HG03432 (cell line): ENCODE measurements at regions not wholly inside any gene's neighbourhood (a gene's known extent, or its start where the extent isn't known, plus 50 kb on each side); places are given as distances from the start of the nearest gene placed in this dataset.
"Not testable (repeated sequence)": the region's sequence is repeated elsewhere in the genome, so short reads cannot be mapped to it uniquely, and the experiment has no call there.

Experiments
- ATAC-seq: cut with Tn5 transposase; IDR thresholded peaks from one replicate; pipeline ENCODE4 v1.9.1; 2021; ENCODE audit warnings: mild to moderate bottlenecking, moderate library complexity; ENCODE audit not compliant: unreplicated experiment

DNA sequence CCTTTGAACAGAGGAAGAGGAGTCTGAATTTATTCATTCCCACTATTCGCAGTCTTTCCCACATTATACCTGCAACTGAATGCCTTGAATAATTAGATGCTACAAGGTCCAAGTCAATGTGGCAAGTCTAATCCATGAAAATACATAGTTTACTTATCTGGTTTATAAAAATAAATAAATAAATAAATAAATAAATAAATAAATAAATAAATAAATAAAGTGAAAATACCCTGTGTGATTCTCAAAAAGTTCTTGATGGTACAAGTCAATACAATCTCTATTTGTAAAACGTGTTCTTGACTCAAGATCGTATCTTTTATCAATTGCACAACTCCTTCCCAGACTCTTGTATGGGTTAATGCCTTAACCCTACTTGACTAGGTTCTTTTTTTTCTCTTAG, 417.7 kb downstream of the ZWINT start:
- no peak for ATAC-seq

DNA sequence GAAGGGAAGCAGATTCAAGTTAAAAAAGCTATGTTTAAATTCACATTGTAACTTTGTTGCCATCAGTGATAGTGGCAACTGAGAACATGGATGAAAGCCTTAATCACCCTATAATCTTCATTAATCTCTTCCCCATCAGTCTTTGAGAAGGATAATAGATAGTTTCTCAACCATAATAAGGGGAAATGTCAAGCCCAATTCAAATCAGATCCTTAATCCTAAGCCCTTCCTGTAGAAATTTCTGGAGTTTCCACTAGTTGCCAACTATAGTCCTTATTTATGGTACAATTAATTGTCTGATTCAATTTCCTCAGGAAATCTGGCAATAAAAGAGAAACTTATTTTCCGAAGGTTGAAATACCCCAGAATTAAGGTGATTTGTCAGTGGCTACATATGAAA, 431.8 kb downstream of the ZWINT start:
- no peak for ATAC-seq

DNA sequence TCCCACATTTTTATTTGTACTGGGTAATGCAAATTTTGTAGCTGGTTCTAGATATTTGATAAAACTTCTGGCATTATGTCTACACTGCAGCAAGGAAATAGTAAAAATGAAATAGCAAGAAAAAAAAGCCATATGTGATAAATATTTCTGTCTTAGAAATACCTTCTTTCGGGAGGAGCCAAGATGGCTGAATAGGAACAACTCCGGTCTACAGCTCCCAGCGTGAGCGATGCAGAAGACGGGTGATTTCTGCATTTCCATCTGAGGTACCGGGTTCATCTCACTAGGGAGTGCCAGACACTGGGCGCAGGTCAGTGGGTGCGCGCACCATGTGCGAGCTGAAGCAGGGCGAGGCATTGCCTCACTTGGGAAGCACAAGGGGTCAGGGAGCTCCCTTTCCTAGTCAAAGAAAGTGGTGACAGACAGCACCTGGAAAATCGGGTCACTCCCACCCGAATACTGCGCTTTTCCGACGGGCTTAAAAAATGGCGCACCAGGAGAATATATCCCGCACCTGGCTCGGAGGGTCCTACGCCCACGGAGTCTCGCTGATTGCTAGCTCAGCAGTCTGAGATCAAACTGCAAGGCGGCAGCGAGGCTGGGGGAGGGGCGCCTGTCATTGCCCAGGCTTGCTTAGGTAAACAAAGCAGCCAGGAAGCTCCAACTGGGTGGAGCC, 461.4 kb downstream of the ZWINT start:
- not testable (repeated sequence) for ATAC-seq

DNA sequence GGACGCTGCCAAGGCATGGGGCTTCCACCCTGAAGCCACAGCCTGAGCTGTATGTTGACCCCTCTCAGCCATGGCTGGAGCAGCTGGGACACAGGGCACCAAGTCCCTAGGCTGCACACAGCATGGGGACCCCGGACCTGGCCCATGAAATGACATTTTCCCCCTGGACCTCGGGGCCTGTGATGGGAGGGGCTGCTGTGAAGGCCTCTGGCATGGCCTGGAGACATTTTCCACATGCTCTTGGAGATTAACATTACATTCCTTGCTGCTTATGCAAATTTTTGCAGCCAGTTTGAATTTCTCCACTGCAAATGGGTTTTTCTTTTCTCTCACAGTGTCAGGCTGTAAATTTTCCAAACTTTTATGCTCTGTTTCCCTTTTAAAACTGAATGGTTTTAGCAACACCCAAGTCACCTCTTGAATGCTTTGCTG, 463.6 kb downstream of the ZWINT start:
- ATAC-seq = no peak

DNA sequence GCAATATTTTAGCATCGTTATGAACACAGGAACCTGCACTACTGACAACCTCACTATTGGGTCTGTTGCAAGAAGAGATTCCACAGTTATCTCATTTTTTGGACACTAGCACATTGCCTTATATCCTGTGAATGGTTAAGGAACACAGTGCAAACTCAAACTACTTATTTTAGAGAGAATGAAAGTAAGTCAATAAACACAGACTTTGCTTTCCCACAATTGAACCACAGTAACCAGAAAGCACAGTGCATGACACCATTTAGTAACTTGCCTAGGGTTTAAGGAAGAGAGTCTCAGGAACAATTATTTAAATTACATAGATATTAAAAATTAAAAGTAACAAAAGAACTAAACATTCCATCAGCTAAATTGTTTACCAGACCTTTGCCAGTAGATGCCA, 468.8 kb downstream of the ZWINT start:
- no peak for ATAC-seq

DNA sequence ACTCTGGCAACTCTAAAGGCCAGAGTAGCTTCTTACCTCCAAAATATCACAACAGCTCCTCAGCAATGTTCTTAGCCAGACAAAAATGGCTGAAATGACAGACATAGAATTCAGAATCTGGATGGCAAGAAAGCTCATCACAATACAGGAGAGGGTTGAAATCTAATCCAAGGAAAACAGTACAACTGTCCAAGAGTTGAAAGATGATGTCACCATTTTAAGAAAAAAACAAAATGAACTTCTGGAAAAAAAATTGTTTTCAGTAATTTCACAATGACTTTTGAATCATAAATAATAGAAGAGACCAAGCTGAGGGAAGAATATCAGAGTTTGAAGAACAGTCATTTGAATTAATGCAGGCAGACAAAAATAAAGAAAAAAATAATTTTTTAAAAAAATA, 479.5 kb downstream of the ZWINT start:
- ATAC-seq = no peak

DNA sequence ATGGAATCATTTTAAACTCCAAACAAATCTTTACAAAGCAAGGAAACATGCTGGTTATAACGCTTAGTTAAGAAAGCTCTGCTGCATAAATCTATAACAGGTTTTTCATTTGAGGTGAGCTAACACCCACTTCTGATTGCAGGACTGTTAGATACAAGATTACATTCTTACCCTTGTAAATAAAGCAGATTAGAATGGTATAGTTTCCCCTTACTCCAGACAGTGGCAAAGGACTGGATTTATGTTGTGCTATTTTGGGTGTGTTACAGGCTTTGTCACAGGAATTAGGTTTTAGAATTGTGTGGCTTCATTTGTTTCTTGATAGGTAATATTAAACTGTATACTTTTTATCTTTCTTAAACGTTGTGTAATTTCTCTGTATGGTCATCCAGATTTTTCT, 487.6 kb downstream of the ZWINT start:
- ATAC-seq = no peak

DNA sequence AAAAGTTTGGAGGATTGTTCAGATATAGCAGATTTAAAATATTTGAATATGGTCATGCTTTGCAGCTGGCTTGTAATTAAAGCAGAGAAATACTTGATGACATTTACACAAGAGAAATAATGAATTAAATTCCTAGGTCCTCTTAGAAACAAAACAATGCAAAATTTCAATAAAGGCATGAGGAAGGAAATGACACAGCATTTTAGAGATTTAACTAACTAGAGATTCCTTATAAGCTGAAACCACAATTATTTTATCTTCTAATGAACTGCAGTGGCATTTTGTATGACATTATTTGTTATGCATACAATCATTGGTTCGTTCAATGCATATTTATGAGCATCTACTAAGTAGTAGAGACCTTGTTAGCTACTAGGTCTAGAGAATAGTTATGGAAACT, 490.9 kb downstream of the ZWINT start:
- no peak for ATAC-seq

DNA sequence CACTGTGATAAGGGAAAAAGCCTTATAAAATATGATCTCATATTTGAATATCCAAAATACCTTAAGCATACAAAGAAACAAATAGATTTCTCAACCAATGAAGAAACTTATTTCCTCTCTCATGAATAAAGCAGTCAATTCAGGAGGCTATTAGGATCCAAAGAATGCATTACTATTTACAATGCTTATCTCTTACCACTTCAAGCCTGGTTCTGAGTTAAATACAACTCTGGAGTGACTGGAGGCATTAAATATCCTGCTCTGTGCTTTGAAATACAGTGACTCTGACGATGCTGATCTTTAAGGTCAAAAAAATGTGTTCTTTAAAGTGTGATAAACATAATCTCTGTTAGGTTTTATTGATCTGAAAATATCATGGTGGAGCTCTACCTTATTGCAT, 493.2 kb downstream of the ZWINT start:
- ATAC-seq = no peak

DNA sequence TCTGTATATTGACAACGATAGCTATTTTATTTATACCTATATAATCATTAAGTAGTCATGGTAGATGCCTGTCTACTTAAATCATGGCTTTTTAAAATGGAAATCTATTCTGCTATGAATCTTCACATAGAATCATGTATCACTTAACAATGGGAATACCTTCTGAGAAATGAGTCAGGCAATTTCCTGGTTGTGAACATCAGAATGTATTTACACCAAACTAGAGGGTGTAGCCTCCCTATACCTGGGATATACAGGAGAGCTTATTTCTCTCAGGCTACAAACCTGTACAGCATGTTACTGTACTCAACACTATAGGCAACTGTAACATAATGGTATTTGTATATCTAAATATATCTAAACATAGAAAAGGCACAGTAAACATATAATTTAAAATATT, 502.3 kb downstream of the ZWINT start:
- no peak for ATAC-seq

DNA sequence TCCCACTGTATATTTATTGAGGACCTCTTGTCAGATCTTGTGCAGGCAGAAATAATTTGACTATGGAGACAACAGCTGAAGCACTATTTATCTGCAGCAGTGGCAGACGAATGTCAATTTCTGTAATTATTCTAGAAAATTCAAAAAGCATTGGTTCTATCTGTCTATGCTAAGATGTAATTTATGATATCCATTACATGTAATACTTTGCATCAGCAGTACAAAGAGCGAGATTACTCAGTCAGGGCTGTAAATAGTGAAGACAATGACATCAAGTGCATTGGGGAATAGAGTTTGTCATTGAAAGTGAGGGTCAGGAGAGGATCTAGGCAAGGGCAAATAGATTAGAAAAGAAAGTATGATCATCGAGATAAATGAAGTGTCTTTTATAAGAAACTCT, 508.2 kb downstream of the ZWINT start:
- ATAC-seq = no peak

DNA sequence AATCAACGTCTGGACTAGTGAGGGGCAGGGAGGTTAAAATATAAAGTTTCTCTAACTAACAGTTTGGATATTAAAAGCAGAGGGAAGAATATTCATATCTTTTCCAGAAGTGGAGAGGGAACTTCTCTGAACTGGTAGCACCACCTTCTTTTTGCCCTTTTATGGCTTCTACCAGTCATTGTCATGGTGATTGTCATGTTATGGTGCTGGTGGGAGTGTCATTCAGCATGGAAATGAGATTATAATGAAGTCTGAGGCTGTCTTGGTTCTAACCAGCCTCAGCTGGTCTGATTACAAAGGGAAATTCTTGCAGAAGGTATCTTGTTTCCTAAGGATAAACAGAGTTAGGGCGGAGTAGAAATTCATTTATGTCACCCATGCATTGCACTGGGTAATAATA, 523.8 kb downstream of the ZWINT start:
- no peak for ATAC-seq

DNA sequence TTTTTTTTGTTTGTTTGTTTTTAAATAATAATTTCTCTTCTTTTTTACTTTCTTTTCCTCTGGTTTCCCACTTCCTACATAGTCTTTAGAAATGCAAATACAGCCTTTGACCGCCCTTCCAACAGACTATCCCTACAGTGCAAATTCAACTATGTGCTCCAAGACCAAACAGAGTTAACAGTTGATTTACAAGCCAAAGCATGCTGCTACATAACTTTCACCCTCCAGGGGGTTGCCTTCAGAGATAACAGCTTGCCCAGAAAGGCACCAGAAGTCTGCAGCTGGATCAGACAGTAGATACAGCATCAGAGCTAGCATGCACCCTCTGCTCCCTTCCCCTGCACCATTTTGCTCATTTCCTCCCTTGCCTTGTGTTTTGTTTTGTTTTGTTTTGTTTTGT, 539.0 kb downstream of the ZWINT start:
- no peak for ATAC-seq

DNA sequence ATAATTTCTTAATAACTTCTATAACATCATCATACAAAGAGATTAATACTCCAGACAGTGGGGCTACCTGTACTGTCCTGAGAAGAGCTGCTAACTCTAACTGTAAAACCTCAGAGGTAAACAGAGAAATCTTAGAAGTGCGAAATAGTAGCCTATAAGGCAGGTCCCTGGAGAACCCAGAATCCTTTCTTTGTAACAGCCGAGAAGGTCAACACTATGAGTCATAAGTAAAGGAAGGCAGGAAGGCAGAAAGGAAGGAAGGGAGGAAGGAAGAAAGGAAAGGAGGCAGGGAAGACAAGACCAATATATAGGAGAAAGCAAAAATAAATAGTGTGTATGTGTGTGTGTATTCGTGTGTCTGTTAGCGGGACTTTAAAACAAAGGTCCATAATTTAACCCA, 540.6 kb downstream of the ZWINT start:
- no peak for ATAC-seq

DNA sequence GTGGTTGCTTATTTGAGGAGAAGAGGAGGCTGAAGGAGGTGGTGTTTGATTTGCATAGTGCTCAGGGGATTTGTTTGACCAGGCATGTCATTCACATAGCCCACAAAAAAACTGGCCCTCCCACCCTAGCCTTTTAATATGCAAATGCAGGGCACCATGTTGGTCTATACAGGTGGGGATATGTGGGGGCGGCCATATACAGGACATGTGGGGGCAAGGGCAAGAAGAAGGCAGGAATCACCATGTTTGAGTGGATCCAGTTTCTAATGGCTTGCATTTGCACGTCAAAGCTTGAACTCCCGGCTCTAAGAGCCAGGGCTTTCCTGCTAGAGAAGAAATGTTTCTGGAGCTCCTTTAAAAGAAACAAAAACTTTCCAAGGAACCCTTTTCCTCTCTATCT, 541.0 kb downstream of the ZWINT start:
- no peak for ATAC-seq

DNA sequence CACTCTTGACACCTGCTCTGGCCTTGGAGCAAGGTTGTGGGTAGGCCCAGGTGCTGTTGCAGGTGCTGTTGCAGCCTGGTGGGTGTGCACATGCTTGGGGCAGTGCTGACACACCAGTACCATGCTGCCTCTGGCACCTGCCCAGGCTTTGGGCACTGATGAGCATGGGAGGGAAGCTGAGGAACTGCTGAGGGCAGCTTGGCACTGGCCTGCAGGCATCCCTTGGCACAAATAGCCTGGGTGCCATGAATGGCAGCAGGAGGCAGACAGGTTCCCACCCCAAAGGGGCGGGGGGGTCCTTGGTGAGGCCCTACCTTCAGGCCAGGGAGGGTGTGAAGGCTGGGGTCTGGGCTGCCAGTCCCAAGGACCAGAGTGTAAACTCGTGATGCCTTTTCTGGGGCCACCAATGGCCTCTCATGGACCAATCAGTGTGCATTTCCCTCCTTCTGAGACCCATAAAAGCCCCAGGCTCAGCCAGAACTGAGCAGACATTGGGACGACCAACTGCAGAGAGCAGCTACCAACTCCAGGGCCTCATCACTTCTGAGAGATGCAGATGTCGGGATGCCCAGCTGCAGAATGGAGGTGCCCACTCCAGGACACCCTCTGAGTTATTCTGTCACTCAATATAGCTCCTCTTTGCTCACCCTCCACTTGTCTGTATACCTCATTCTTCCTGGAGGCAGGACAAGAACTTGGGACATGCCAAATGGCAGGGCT, 547.4 kb downstream of the ZWINT start:
- no peak for ATAC-seq

DNA sequence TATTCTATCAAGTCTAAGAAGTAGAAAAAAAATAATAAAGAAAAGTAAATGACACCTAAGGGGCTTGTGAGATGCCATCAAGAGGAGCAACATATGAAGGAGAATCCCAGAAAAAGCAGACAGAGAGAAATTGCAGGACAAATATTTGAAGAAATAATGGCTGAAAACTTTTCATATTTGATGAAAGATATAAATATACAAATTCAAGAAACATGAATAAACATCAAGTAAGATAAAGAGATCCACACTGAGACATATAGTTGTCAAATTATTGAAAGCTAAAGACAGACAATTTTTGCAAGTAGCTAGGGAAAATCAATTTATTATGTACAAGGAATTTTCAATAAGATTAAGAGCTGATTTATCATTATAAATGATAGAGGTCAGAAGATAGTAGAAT, 558.0 kb downstream of the ZWINT start:
- no peak for ATAC-seq

DNA sequence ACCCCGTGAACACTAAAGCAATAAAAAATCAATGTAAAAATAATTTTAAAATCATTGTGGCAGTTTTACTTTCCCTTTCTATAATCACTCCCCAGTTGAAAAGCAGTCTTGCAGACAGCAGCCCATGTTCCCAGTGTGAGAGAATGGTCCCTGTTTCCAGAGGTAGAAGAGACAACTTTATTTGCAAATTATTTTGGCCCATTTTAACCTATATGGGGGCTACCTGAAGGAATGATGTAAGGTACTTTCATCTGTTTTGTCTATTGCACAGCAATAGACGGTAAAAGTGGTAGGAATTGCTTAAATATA, 559.8 kb downstream of the ZWINT start:
- no peak for ATAC-seq

DNA sequence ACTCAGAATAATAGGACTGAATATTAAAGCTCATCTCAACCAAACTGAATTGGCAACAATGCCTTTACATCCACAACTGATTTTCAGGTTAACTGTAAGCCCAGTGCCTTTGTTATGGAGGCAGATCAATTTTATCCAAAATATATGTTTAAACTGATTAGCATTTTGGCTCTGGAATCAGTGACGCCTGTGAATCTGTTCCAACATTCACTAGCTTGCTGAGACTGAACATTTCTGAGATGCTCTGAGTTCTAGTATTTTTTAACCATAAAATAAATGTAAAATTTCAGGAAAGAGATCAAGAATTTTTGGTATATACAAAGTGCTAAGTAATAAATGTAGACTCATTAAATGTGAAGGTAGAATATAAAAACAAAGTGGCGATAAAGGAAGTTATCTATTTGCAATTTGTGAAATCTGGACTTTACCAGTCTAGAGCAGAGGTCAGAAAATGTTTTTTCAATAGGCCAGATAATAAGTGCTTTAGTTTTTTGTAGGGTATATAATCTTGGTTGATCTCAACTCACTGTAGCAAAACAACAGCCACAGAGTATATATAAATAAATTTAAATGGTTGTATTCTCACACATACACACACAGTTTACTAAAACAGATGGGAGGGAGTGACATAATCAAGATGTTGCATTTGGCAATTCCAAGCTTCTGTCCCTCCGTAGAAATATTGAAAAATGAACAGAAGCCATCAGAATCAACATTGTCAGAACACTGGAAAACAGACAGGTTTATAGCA, 560.3 kb downstream of the ZWINT start:
- ATAC-seq = no peak

DNA sequence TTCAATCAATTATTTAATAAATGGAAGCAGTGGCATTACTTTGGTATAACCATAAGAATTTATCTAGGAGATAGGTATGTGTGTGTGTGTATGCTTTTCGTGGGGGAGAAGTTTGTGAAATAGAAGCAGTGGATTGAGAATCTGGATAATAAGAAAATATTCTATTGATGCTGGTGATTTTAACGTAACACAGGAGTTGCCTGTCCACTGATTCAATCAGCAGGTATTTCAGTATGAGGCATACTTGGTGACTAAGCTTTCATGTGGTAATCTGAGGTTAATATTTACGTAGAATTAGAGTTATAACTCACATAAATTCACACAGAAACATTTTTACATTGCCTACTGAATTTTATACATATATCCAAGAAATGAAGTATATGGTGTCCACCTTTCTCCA, 568.0 kb downstream of the ZWINT start:
- no peak for ATAC-seq

DNA sequence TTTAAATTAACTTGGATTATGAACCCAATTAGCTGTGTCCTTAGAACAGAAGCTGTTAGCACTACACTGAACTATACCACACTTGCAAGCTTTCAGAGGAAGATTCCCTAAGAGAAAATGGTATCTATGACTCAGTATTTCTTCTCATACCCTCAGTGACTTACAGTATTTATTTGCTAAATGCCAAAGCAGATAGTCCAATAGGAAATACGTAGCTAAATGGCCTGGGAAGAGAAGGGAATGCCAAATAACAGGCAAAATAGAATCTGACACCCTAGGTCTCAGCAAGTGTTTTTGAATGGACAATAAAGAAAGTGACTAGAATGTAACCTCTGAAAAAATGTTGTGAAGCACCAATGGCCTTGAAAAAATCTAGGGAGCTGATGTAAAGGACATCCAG, 570.8 kb downstream of the ZWINT start:
- ATAC-seq = not testable (repeated sequence)

DNA sequence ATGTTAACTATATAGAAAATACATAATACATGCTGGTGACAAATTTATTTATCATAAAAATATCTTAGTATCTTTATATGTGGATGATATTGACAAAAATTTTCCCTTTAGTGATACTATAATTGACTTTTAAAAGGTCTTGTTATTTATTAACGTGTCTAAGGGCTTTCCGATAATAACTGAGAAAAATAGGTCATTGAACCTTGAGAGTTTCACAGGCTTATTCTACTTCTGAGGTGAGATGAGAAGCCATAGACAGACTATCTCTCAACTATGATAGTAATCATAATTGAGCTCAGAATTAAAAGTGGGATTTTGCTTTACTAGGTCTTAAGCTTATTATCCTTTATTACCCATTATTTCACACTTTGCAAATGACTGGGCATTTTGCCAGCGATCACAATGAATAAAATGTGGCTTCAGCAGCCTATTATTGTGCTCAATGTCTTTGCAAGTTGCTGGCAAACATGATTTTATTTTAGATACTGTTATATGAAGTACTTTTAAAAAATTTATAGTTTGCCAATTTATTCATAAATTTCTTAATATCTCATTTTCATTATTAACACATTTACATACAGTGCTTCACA, 574.5 kb downstream of the ZWINT start:
- ATAC-seq = no peak
